ENCODE measurements at regions not wholly inside any gene's neighbourhood (a gene's known extent, or its start where the extent isn't known, plus 50 kb on each side); places are given as distances from the start of the nearest gene placed in this dataset.

- CTCF ChIA-PET: interaction anchor here (0.6 to 1.5 kb wide), 8 partner anchors 11 to 681 kb away, joined by 3 to 6 read pairs (median 4); no protein-coding TSS in a partner anchor
- POLR2A ChIA-PET: no interaction called here
- DNase-seq (ENCODE audit: extremely low spot score): no peak
- TF ChIP-seq, protein P1, sequence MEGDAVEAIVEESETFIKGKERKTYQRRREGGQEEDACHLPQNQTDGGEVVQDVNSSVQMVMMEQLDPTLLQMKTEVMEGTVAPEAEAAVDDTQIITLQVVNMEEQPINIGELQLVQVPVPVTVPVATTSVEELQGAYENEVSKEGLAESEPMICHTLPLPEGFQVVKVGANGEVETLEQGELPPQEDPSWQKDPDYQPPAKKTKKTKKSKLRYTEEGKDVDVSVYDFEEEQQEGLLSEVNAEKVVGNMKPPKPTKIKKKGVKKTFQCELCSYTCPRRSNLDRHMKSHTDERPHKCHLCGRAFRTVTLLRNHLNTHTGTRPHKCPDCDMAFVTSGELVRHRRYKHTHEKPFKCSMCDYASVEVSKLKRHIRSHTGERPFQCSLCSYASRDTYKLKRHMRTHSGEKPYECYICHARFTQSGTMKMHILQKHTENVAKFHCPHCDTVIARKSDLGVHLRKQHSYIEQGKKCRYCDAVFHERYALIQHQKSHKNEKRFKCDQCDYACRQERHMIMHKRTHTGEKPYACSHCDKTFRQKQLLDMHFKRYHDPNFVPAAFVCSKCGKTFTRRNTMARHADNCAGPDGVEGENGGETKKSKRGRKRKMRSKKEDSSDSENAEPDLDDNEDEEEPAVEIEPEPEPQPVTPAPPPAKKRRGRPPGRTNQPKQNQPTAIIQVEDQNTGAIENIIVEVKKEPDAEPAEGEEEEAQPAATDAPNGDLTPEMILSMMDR (IDR thresholded peaks at IDR 0.05; ENCODE audit: control extremely low read depth, extremely low read depth, low read depth, missing control alignments): no peak
Observed at GRCh38 chrX:130995439-130995838, 62.7 kb upstream of the ARHGAP36 start.

DNA sequence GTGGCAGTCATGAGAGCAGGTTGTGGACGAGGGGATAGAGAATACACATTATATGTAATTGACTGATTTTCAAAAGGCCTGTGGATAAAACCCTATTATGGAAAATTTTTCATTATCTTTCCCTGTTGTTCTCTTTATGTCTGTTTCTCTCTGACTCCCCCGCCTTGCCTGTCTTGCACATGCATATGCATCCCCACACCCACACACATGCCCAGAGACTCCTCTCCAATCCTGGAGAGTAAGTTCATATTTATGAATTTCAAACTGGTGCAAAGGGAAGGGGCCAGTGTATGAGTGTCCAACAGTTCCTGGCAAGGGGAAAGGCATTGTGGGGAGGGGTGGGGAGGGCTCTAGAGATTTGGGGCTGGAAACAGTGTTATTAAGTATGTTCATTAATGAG is 60.8 kb upstream of the ARHGAP36 start:
- TF ChIP-seq, protein P1 (IDR thresholded peaks at IDR 0.05; ENCODE audit: control extremely low read depth, extremely low read depth, low read depth, missing control alignments): no peak
- CTCF ChIA-PET: no interaction called here
- POLR2A ChIA-PET: no interaction called here
- no peak for DNase-seq (ENCODE audit: extremely low spot score)

DNA sequence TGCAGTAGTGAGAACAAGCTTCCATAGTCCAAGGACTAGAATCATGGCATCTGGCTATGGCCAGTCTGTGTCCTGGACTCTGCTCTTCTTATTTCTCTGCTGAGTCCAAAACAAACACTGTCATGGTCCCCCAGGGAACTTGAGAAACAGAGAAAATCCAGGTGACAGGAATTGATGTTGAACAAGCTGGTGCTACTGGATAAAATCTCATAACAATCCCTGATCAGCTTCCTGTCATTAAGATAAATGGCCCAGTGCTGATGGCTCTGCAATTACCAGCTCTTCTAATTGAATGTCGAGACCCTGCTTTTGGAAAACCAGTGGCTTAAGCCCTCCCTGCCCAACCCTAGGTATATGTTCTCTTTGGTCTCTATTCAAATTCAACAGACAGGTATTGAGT is 58.8 kb upstream of the ARHGAP36 start:
- TF ChIP-seq, protein P1 (IDR thresholded peaks at IDR 0.05; ENCODE audit: control extremely low read depth, extremely low read depth, low read depth, missing control alignments): no peak
- ChIA-PET CTCF (no interaction called here), POLR2A (no interaction called here)
- no peak for DNase-seq (ENCODE audit: extremely low spot score)
